NOMO-1 treated with DMSO at 0.1 percent for 48 hours (cell line): ENCODE measurements at regions not wholly inside any gene's neighbourhood (a gene's known extent, or its start where the extent isn't known, plus 50 kb on each side); places are given as distances from the start of the nearest gene placed in this dataset.
A peak's percentile ranks its signal among the peaks of the same experiment; 100 is the strongest.
"Not testable (repeated sequence)": the region's sequence is repeated elsewhere in the genome, so short reads cannot be mapped to it uniquely, and the experiment has no call there.

Experiments used
- DNase-seq: peaks from one replicate; lab custom pipeline; 2025; ENCODE audit not compliant: unreplicated experiment; lab: John Stamatoyannopoulos, UW

GRCh38 chr16:11414815-11415775, 69.8 kb downstream of the RMI2 start:
- no peak for DNase-seq

DNA sequence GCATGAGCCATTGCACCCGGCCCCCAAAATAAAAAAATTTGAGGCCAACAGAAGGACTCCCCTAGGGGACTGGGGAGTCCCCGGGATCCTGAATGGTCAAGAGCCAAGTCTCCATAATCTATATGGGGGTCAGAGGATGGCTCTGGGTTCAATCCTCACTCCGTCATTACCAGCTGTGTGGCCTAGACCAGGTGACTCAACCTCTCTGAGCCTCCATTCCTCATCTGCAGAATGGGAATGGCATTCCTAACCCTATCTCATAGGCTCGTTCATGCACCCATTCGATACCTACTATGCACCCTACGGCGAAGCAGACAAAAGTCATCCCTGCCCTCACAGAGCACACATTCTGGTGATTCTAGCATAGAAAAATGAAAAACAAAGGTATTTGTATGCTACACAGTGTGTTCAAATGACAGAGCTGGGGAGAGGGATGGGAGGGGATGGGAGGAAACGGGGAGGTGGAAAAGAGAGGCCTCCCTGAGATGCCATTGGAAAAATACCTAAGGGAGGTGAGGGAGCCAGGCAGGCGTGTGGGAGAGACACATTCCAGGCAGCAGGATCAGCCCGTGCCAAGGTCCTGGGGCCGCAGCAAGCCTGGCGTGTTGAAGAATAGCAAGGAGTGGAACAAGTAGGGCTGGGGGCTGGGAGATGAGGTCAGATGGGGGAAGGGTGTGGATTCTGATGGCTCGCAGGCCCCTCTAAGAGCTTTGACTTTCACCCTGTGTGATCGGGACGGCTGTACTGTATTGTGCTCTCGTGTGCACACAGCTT, 71.2 kb downstream of the RMI2 start:
- no peak for DNase-seq

DNA sequence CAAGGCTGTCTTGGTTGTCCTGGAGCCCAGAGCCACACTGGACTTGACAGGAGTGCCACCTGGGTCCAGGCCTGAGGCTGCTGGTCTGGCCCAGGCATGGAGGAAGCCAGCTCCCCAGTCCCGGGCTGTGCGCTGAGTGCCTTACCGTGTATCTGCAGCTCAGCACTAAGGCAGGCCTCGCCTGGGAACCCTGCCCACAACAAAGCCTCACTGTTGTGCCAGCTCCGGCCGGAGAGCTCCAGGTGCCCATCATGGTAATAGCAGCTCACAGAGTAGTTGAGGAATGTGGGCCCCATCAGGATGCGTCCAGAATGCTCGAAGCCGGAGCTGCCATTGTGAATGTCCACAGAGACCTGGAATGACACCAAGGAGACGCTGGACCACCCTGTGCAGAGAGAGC, 72.2 kb downstream of the RMI2 start:
- no peak for DNase-seq

DNA sequence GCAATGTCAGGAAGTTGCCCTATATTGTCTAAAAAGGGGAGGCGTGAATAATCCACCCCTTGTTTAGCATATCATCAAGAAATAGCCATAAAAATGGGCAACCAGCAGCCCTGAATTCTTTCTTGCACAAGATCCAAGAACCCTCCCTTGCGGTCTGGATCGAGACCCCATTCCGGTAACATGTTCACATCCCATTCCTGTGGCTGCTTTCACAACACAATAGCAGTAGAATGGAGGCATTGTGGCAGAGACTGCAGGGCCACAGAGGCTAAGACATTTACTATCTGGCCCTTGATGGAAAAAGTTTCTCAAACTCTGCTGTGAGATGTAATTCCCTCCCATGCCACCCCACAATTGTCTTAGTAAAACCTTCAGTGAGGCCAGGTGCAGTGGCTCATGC, 73.2 kb downstream of the RMI2 start:
- no peak for DNase-seq

DNA sequence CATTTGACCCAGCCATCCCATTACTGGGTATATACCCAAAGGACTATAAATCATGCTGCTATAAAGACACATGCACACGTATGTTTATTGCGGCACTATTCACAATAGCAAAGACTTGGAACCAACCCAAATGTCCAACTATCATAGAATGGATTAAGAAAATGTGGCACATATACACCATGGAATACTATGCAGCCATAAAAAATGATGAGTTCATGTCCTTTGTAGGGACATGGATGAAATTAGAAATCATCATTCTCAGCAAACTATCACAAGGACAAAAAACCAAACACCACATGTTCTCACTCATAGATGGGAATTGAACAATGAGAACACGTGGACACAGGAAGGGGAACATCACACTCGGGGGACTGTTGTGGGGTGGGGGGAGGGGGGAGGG, 74.8 kb downstream of the RMI2 start:
- DNase-seq: not testable (repeated sequence)

DNA sequence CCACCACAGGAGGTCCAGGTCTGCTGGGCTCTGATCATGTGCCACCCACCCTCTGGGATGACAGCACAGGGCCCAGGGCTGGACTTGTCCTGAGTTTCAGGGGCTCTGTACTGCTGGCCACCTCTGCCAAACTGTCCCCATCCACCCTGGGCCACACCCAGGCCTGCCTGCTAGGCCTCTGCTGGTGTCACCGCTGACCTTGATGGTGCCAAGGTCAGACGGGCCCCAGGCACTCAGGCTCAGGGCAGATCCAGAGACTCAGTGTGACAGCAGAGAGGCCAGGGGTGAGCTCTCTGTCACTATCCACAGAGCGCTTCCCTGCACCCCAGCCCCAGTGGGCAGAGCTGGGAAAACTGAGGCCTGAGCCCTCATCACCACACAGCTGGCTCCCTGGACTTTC, 75.6 kb downstream of the RMI2 start:
- DNase-seq: no peak

- DNase-seq: no peak
These were observed 77.4 kb downstream of the RMI2 start for GRCh38 chr16:11422381-11423314.

GRCh38 chr16:11423315-11424117, 78.3 kb downstream of the RMI2 start:
- peak; percentile 13 for DNase-seq

GRCh38 chr16:11424118-11424460, 78.8 kb downstream of the RMI2 start:
- DNase-seq: no peak

GRCh38 chr16:11425140-11425539, 79.9 kb downstream of the RMI2 start:
- DNase-seq: no peak

DNA sequence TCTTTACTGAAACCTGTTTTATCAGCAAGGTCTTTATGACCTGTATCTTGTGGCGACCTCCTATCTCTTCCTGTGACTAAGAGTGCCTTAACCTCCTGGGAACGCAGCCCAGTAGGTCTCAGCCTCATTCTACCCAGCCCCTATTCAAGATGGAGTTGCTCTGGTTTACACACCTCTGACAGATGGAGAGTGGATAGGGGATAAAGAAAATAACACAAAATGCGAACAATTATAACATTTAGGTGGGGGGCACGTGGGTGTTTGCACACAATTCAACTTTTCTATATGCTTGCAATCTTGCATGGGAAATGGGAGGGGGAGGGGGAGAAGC, 83.3 kb downstream of the RMI2 start:
- no peak for DNase-seq

DNA sequence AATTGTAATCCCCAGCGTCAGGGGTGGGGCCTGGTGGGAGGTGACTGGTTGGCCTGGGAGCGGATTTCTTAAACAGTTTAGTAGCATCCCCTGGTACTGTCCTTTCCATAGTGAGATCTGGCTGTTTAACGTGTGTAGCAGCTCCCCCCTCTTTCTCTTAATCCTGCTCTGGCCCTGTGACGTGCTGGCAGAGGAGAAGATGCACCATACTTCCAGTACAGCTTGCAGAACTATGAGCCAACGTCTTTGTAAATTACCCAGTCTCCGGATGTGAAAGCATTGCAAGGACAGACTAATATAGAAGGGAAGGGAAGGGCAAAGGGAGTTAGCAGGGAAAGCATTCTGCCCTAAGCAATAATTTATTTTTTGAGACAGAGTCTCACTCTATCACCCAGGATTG, 83.9 kb downstream of the RMI2 start:
- DNase-seq: no peak

DNA sequence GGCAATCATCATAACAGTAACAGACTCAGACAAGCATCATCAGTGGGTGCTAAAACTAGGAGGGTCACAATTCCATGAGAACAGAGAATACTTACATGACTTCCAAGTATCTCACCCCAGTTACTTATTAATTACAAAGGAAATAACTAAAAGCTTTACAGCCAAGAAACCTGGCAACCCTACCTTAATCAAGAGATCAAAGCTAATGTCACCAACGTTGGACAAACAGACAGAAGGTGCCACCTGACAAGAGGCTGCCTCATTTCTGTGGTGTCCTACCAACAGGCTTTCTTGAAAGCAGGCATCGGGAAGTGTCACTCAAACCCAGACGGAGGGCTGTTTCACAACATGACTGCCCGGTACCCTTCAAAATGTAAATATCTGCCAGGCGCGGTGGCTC, 84.6 kb downstream of the RMI2 start:
- no peak for DNase-seq

- no peak for DNase-seq
These were observed 85.5 kb downstream of the RMI2 start for GRCh38 chr16:11430601-11431317.

- DNase-seq: no peak
These were observed 86.7 kb downstream of the RMI2 start for GRCh38 chr16:11431915-11432465.

- DNase-seq: no peak
These were observed 87.7 kb downstream of the RMI2 start for GRCh38 chr16:11432856-11433395.

- no peak for DNase-seq
These were observed 90.3 kb downstream of the RMI2 start for GRCh38 chr16:11435576-11435975.

DNA sequence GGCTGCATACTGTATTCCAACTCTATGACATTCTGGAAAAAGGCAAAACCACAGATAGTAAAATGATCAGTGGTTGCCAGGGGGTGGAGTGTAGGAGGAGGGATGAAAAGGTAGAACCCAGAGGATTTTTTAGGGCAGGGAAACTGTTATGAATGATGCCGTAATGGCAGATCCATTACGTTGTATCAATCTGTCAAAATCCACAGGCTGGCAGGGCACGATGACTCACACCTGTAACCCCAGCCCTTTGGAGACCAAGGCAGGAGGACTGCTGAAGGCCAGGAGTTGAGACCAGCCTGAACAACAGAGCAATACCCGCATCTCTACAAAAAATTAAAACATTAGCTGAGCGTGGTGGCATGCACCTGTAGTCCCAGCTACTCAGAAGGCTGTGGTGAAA, 91.8 kb downstream of the RMI2 start:
- no peak for DNase-seq
